Left ventricle myocardium inferior (tissue), 1 donor: ENCODE measurements at regions not wholly inside any gene's neighbourhood (a gene's known extent, or its start where the extent isn't known, plus 50 kb on each side); places are given as distances from the start of the nearest gene placed in this dataset.

Experiments used
- DNase-seq: peaks from one replicate; pipeline ENCODE4 v3.0.0-alpha.2; 2020
- H3K27ac ChIP-seq: fragments of 200-600 bp; replicated peaks from 2 replicates; pipeline ENCODE4 v1.8.0; 2021
- H3K27me3 ChIP-seq: fragments of 200-600 bp; 2 replicates; pipeline ENCODE4 v1.8.0; 2021; ENCODE audit warnings: low read depth
- H3K36me3 ChIP-seq: fragments of 200-600 bp; 2 replicates; pipeline ENCODE4 v1.8.0; 2021
- H3K4me1 ChIP-seq: fragments of 200-600 bp; 2 replicates; pipeline ENCODE4 v1.8.0; 2021
- H3K4me3 ChIP-seq: fragments of 200-600 bp; 2 replicates; pipeline ENCODE4 v1.8.0; 2021; ENCODE audit warnings: mild to moderate bottlenecking, moderate library complexity
- H3K9me3 ChIP-seq: fragments of 200-600 bp; replicated peaks from 2 replicates; pipeline ENCODE4 v1.8.0; 2021
- CTCF ChIP-seq: fragments of 200-600 bp; IDR thresholded peaks from 2 replicates; pipeline ENCODE4 v1.8.0; 2021; ENCODE audit warnings: antibody characterized with exemption, mild to moderate bottlenecking, borderline replicate concordance
- intact Hi-C: fragments of 100-400 bp; cut with micrococcal nuclease; formaldehyde crosslinking; loops from one replicate; pipeline ENCODE4 v1.11.0; 2022
- donor health status: DM: no; HTN: yes; CAD: no; lungs with severe emphysema.

GRCh38 chr13:37382146-37382545 is 216.4 kb downstream of the POSTN start:
- no peaks in the 10 kb centered on the region for H3K9me3 ChIP-seq
- no peak for DNase-seq
- TF ChIP-seq CTCF, result no peak
- H3K36me3 ChIP-seq, result no peaks in the 10 kb centered on the region
- intact Hi-C loops, result no loop called here
- H3K4me1 ChIP-seq, result no peaks in the 10 kb centered on the region
- peak overlapping the region; percentile 9 for H3K27ac ChIP-seq
- no peaks in the 10 kb centered on the region for H3K27me3 ChIP-seq
- no peak overlapping the region for H3K4me3 ChIP-seq

- no peak for TF ChIP-seq CTCF
- Histone ChIP-seq H3K4me1 (no peaks in the 10 kb centered on the region), H3K4me3 (no peak overlapping the region), H3K27ac (no peak overlapping the region), H3K36me3 (no peaks in the 10 kb centered on the region), H3K27me3 (no peaks in the 10 kb centered on the region), H3K9me3 (no peaks in the 10 kb centered on the region)
- intact Hi-C loops, result no loop called here
- no peak for DNase-seq
These were observed 217.1 kb downstream of the POSTN start for GRCh38 chr13:37381502-37381901.

GRCh38 chr13:37379841-37380240 is 218.7 kb downstream of the POSTN start:
- Histone ChIP-seq H3K4me3 (no peak overlapping the region), H3K27ac (no peak overlapping the region), H3K36me3 (no peaks in the 10 kb centered on the region), H3K9me3 (no peaks in the 10 kb centered on the region), H3K27me3 (no peaks in the 10 kb centered on the region), H3K4me1 (peaks cover 4% of the 10 kb centered on the region)
- no peak for DNase-seq
- no peak for TF ChIP-seq CTCF
- intact Hi-C loops, result no loop called here

- no peak for DNase-seq
- intact Hi-C loops, result no loop called here
- no peak for TF ChIP-seq CTCF
These were observed 222.8 kb downstream of the POSTN start for GRCh38 chr13:37375724-37376123.

GRCh38 chr13:37375071-37375470 is 223.5 kb downstream of the POSTN start:
- H3K9me3 ChIP-seq, result no peaks in the 10 kb centered on the region
- intact Hi-C loops, result no loop called here
- TF ChIP-seq CTCF, result no peak

More at GRCh38 chr13:37375724-37376123, 222.8 kb downstream of the POSTN start:
- Histone ChIP-seq H3K36me3 (no peaks in the 10 kb centered on the region), H3K4me3 (no peak overlapping the region), H3K27me3 (no peaks in the 10 kb centered on the region), H3K27ac (no peak overlapping the region), H3K4me1 (peaks cover 5% of the 10 kb centered on the region), H3K9me3 (no peaks in the 10 kb centered on the region)

GRCh38 chr13:37369616-37370015 is 229.0 kb downstream of the POSTN start:
- no peaks in the 10 kb centered on the region for H3K9me3 ChIP-seq
- no peaks in the 10 kb centered on the region for H3K4me1 ChIP-seq
- DNase-seq, result no peak
- H3K4me3 ChIP-seq, result no peak overlapping the region
- no peaks in the 10 kb centered on the region for H3K36me3 ChIP-seq
- no peak for TF ChIP-seq CTCF
- intact Hi-C loops, result no loop called here
- no peaks in the 10 kb centered on the region for H3K27me3 ChIP-seq
- H3K27ac ChIP-seq, result no peak overlapping the region

More at GRCh38 chr13:37375071-37375470, 223.5 kb downstream of the POSTN start:
- H3K36me3 ChIP-seq, result no peaks in the 10 kb centered on the region
- H3K27ac ChIP-seq, result no peak overlapping the region
- no peak overlapping the region for H3K4me3 ChIP-seq
- H3K27me3 ChIP-seq, result no peaks in the 10 kb centered on the region
- peaks cover 5% of the 10 kb centered on the region for H3K4me1 ChIP-seq
- DNase-seq, result no peak
